BE2C (cell line): ENCODE measurements at regions not wholly inside any gene's neighbourhood (a gene's known extent, or its start where the extent isn't known, plus 50 kb on each side); places are given as distances from the start of the nearest gene placed in this dataset.

Source experiments
- DNase-seq: peaks from one replicate; pipeline ENCODE4 v3.0.0-alpha.2; 2020
- H3K27me3 ChIP-seq: fragments of 250-450 bp; sonication (Bioruptor Pico); 2 replicates; pipeline ENCODE4 v1.5.1; 2020; ENCODE audit warnings: mild to moderate bottlenecking
- H3K36me3 ChIP-seq: fragments of 250-450 bp; sonication (Bioruptor Pico); 2 replicates; pipeline ENCODE4 v1.5.1; 2020; ENCODE audit warnings: mild to moderate bottlenecking
- H3K4me1 ChIP-seq: fragments of 250-450 bp; sonication (Bioruptor Pico); 2 replicates; pipeline ENCODE4 v1.5.1; 2020
- H3K4me3 ChIP-seq: 2 replicates; pipeline ENCODE4 v1.5.1; 2011; ENCODE audit warnings: low read depth, low read length
- H3K9me3 ChIP-seq: fragments of 250-450 bp; sonication (Bioruptor Pico); 2 replicates; pipeline ENCODE4 v1.5.1; 2020
- CTCF ChIP-seq: IDR thresholded peaks from 2 replicates; pipeline ENCODE4 v1.5.1; 2012; ENCODE audit warnings: mild to moderate bottlenecking, low read depth, low read length

DNA sequence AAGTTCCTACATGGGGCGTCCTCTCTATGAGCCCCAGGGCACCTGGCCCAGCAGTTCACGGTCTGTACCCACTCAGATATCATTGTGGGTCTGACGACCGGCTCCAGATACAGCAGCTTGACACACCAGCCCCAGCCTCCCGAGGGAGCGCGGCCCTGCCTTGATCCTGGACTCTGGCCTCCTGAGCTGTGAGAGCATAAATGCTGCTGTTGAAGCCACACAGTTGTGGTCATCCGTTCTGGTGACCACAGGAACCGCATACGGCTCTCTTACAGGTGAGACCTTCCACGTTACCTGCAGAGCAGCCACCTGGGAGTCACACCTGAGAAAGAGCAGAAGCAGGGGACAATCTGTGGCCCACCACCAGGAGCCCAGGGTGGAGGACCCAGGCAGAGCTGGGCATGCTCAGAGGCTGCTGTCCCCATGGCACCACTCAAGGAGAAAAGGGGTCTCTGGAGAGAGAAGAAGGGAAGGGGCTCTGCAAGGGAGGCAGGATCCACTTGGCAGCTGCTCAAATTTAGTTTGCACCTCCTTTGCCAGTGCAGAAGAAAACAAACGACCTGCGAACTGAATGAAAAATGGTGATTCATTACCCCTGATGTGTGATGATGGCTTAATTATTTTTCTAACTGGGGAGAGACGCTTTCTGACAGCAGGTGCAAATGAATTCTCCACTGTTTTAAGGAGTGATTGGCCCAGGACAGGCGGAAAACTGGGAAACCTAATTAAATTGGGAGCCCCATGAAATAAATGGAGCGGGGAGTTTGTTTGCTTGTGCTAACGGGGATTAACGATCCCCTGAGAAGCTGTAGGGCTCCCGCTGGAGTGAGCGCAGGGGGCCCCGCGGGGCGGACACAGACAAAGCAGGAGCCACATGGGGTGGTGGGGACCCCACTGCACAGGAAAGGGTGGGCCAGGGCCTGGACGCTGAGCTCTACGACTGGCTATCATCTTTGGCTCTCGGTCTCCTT is 208.9 kb downstream of the RBFOX3 start:
- no peaks in the 10 kb centered on the region for H3K9me3 ChIP-seq
- no peak for TF ChIP-seq CTCF
- peaks cover 79% of the 10 kb centered on the region for H3K27me3 ChIP-seq
- no peak for DNase-seq
- H3K4me3 ChIP-seq, result no peak overlapping the region
- H3K36me3 ChIP-seq, result no peaks in the 10 kb centered on the region
- H3K4me1 ChIP-seq, result no peaks in the 10 kb centered on the region

- no peaks in the 10 kb centered on the region for H3K4me1 ChIP-seq
- peak; percentile 70 for DNase-seq
- peak; percentile 90 for TF ChIP-seq CTCF
- peaks cover 79% of the 10 kb centered on the region for H3K27me3 ChIP-seq
- no peak overlapping the region for H3K4me3 ChIP-seq
- H3K9me3 ChIP-seq, result no peaks in the 10 kb centered on the region
- H3K36me3 ChIP-seq, result no peaks in the 10 kb centered on the region
Measured at GRCh38 chr17:79400989-79401703, 209.7 kb downstream of the RBFOX3 start.

- peak; percentile 45 for DNase-seq
- no peaks in the 10 kb centered on the region for H3K4me1 ChIP-seq
Measured at GRCh38 chr17:79399610-79400144, 211.2 kb downstream of the RBFOX3 start.

DNA sequence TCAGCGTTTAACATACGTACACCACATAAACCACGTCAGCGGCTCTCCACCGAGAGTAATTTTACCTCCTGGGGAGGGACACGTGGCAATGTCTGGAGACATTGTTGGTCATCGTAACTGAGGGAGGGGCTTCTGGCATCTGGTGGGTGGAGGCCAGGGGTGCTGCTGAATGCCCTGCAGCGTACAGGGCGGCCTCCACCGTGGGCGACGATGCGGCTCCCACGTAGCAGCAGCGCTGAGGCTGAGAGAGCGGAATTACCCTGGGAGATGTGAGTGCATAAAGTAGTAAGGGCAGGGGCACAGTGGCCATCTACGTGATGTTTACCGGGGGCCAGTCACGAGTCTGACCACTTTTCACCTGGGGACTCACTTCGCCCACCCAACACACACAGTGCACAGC is 212.4 kb downstream of the RBFOX3 start:
- H3K36me3 ChIP-seq, result no peaks in the 10 kb centered on the region
- no peak overlapping the region for H3K4me3 ChIP-seq

More at GRCh38 chr17:79399610-79400144, 211.2 kb downstream of the RBFOX3 start:
- H3K4me3 ChIP-seq, result no peak overlapping the region
- H3K27me3 ChIP-seq, result peaks cover 81% of the 10 kb centered on the region
- H3K9me3 ChIP-seq, result no peaks in the 10 kb centered on the region
- no peak for TF ChIP-seq CTCF
- H3K36me3 ChIP-seq, result no peaks in the 10 kb centered on the region

DNA sequence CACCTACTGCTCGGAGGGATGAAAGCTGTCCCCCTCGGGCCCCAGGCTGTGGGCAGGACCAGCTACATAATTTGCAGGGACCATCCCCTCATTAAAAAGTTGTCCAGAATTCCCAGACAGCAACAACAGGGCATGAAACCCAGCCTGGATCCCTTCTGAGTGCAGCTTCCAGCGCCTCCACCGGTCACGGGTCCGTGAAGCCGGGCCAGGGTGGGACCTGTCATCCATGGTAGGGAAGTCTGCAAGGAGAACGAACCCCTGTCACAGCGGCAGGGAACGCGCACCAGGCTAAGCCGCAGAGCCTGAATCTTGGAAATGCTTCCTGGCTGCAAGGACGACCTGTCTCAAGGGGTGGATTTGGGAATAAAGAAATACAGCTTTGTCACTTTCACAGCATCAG is 214.2 kb downstream of the RBFOX3 start:
- no peak for DNase-seq
- Histone ChIP-seq H3K27me3 (peaks cover 90% of the 10 kb centered on the region), H3K4me3 (no peak overlapping the region), H3K4me1 (no peaks in the 10 kb centered on the region), H3K36me3 (no peaks in the 10 kb centered on the region), H3K9me3 (no peaks in the 10 kb centered on the region)
- TF ChIP-seq CTCF, result no peak

More for the DNA sequence above, 212.4 kb downstream of the RBFOX3 start:
- Histone ChIP-seq H3K9me3 (no peaks in the 10 kb centered on the region), H3K27me3 (peaks cover 90% of the 10 kb centered on the region), H3K4me1 (no peaks in the 10 kb centered on the region)
- DNase-seq, result no peak
- no peak for TF ChIP-seq CTCF
